Endometrium (tissue), 2 donors: ENCODE measurements at regions not wholly inside any gene's neighbourhood (a gene's known extent, or its start where the extent isn't known, plus 50 kb on each side); places are given as distances from the start of the nearest gene placed in this dataset.
"Not testable (repeated sequence)": the region's sequence is repeated elsewhere in the genome, so short reads cannot be mapped to it uniquely, and the experiment has no call there.

Experiments used
- FAIRE-seq: peaks from 2 replicates; lab custom pipeline; 2012; peaks lifted over from hg19 to GRCh38; lab: Jason Lieb, UNC
- donor health status: control.
- donor health status: control.

- FAIRE-seq, result no peak
Observed at GRCh38 chr21:18826562-18826961, 423.0 kb upstream of the TMPRSS15 start.

DNA sequence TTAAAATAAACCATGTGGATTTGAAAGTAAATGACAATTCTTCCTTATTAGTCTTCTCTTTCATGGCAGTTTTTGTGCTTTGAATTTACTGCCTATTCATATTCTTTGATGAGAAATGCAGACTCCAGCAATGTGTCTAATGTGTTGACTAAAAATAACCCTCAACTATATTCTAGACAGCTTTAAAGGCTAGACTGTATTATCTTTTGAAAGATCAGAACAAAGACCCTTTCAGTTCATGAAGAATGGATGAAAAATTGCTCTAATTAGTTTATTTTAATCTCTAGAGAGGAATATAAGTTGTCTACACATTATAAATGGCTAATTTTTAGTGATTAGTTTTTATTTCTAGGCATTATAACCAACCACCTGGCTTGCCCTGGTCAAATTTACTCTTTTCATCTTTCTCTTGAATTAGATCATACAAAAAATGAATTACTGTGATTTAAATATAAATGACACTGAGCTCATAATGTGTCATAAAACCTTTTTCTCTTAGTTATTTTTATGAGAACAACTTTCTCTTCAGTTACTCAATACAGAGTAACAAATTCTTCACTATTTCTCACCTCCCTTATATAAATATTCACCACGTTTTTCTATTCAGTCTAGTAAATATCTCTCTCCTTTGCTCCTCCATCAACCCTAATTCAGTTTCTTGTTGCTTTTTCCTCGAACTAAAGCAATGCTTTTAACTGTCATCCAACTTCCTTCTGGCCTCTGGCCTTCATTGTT, 428.5 kb upstream of the TMPRSS15 start:
- no peak for FAIRE-seq

- FAIRE-seq, result no peak
Observed at GRCh38 chr21:18832950-18833349, 429.4 kb upstream of the TMPRSS15 start.

DNA sequence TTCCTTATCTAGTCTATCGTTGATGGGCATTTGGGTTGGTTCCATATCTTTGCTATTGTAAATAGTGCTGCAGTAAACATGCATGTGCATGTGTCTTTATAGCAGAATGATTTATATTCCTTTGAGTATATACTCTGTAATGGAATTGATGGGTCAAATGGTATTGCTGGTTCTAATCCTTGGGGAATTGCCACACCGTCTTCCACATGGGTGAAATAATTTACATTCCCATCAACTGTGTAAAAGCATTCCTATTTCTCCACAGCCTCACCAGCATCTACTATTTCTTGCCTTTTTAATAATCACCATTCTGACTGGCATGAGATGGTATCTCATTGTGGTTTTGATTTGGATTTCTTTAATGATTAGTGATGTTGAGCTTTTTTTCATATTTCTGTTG, 430.5 kb upstream of the TMPRSS15 start:
- FAIRE-seq, result not testable (repeated sequence)

GRCh38 chr21:18840239-18840638, 436.7 kb upstream of the TMPRSS15 start:
- FAIRE-seq, result no peak

GRCh38 chr21:18857606-18858005, 454.0 kb upstream of the TMPRSS15 start:
- not testable (repeated sequence) for FAIRE-seq

GRCh38 chr21:18869104-18869503, 465.5 kb upstream of the TMPRSS15 start:
- no peak for FAIRE-seq

DNA sequence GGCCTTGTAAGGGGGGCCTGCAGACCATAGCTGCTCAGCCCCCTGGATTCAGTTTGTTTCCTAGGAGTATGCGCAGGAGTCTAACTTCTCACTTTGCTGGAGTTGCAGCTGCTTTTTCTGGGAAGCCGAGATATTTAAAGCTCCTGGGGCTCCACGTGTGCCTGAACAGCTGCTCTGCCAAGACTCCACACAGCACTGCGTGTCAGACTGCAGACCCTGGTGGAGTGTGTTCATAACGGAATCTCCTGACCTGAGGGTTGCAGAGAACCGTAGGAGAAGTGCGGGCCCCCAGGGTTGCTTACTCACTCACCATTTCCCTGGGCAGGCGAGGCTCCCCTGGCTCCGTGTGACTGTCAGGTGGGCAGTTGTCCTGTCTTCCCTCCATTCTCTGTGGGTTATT, 474.3 kb upstream of the TMPRSS15 start:
- no peak for FAIRE-seq

GRCh38 chr21:18887922-18888602, 484.5 kb upstream of the TMPRSS15 start:
- FAIRE-seq, result no peak

- no peak for FAIRE-seq
Observed at GRCh38 chr21:18893406-18893805, 489.8 kb upstream of the TMPRSS15 start.

DNA sequence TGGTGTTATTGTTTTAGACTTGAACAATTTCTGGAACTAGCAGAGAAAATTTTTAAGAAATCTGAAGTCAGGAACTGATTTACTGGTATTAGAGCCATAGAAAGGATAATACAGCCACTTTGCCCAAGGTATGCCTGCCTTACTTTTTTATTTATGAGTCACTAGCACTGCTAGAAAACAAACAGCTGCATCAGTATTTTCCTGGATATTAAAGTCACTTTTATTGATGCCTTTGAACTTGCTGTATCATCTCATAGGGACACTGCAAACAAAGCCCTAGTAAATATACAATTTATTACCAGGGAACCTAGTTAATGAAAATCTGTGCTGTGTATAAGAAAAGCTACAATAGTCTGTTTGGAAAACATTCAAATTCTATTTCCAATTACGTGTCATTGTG, 490.8 kb upstream of the TMPRSS15 start:
- FAIRE-seq, result no peak

- FAIRE-seq, result no peak
Observed at GRCh38 chr21:18899261-18899660, 495.7 kb upstream of the TMPRSS15 start.

DNA sequence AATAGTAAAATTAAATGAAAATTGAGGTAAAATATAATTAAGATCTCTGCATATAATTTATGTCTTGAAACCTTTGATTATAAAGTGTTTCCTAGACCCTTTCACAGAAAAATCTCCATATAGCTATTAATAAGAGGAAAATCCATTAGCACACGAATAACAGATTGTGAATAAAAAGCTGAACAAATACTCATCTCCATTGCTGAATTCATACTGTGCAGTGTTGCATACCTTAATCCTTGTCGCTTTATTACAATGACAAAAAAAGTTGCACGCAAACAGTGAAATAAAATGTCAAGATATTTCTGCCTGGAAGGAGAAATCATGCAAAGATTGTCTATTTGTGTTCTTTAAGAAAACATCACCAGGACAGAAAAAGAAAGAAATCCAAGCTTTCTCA, 499.1 kb upstream of the TMPRSS15 start:
- no peak for FAIRE-seq

DNA sequence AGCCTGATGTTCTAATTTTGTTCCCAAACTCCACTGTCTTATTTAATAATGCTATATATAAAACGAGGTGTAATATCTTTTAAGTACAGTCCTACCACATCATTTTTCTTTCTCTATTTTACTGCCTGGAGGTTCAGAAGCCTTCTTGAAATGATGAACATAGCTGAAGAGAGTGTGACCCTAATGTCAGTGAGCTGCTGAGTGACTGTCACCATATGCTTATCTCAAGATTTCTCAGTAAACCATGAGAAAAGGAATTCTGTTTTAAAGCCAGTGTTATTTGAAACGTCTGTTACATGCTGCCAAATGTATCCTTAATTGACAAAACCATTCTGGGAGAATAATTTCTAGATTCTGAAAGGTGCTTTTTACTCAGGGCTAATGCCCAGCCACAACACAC, 503.5 kb upstream of the TMPRSS15 start:
- FAIRE-seq, result no peak

DNA sequence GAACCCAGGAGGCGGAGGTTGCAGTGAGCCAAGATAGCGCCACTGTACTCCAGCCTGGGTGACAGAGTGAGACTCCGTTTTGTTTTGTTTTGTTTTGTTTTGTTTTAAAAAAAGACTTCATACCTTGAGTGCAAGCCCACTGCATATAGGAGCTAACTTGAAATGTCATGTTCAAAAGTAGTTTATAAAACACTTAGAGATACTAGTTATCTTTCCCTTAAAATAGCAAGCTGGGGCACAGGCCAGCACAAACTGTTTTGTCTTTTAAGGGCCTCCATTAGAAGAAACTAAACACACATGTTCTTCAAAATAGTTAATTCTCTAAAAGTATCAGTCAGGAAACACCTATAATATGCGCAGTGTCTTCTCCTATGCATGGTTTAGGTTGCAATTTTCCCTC, 505.1 kb upstream of the TMPRSS15 start:
- FAIRE-seq, result no peak

- FAIRE-seq, result no peak
Observed at GRCh38 chr21:18913914-18914313, 510.3 kb upstream of the TMPRSS15 start.

DNA sequence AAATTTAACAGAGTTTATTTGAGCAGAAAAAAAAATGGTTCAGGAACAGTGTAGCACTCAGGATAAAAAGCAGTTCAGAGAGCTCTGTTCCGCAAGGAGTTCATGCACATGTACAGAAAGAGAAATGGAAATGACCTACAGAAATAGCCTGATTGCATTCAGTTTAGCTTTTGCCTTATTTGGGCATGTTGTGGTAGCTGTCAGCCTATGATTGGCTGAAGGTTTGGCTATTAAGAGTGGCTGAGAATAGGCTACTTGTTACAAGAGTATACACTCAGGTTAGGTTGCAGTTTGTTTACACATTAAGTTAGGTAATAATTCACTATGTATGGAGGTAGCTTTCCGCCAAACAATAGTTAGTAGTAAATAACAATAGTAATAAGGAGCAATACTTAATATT, 511.0 kb upstream of the TMPRSS15 start:
- FAIRE-seq, result no peak

DNA sequence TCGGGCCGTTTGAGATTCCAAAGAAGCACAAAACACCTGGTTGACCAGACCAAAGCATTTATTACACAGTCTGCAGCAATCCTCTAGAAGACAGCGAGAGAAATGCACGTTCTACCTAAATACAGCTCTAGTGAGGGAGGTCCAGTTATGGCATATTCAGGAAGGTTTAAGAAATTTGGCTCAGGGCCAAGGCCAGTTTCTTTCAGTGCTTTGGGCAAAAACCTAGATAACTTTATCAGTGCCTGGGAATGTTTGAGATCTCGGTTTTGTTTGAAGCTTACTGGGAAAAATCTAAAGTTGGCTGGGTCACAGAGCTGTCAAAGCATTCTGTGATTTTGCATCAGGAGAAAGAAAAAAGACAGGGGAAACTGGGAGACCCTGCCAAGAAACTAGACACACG, 514.0 kb upstream of the TMPRSS15 start:
- FAIRE-seq, result no peak

GRCh38 chr21:18931237-18931636, 527.7 kb upstream of the TMPRSS15 start:
- no peak for FAIRE-seq

DNA sequence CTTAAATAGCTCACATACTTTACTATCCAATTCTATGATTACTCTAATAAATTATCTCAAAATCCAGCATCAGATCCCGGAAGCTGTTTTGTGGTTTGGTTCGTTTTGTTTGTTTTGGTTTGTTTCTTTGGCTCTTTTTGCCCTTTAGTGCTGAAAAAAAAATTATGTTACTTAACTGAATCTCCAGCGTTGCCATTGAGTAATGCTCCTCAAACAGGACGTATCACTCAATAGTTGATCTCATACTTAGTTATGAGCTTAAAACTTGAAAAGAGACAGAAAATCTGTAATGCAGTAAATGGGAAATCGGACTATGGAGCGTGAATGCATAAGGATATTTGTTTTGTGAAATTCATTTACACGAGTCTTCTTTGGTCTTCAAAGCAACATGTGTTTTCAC, 533.8 kb upstream of the TMPRSS15 start:
- no peak for FAIRE-seq

GRCh38 chr21:18940791-18941190, 537.2 kb upstream of the TMPRSS15 start:
- no peak for FAIRE-seq

DNA sequence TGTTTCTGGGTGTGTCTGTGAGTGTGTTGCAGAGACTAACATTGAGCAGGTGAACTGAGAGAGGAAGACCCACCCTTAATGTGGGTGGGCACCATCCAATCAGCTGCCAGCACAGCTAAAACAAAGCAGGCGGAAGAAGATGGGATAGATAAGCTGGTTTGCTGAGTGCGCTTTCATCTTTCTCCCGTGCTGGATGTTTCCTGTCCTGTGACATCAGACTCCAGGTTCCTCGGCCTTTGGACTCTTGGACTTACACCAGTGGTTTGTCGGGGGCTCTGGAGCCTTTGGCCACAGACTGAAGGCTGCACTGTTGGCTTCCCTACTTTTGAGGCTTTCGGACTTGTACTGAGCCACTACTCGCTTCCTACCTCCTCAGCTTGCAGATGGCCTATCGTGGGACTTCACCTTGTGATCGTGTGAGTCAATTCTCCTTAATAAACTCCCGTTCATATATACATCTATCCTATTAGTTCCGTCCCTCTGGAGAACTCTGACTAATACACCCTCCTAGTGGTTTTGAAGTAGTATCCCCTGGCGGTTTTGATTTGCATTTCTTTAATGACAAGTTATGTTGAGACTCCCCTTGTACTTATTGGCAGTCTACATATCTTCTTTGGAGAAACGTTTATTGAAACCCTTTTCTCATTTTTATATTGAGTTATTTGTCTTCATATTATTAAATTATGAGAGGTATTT, 546.6 kb upstream of the TMPRSS15 start:
- no peak for FAIRE-seq

- FAIRE-seq, result no peak
Observed at GRCh38 chr21:18951271-18952038, 547.9 kb upstream of the TMPRSS15 start.
